ENCODE measurements at regions not wholly inside any gene's neighbourhood (a gene's known extent, or its start where the extent isn't known, plus 50 kb on each side); places are given as distances from the start of the nearest gene placed in this dataset.

- TF ChIP-seq CTCF (conservative IDR thresholded peaks at IDR 0.05; ENCODE audit: low read depth, low read length) (no peak), SMC3 (IDR thresholded peaks at IDR 0.05; ENCODE audit: low read depth, low read length) (no peak), POLR2A (IDR thresholded peaks at IDR 0.05; ENCODE audit: low read depth, low read length) (no peak), MAZ (IDR thresholded peaks at IDR 0.05; ENCODE audit: borderline replicate concordance, low read depth, low read length) (no peak), RAD21 (IDR thresholded peaks at IDR 0.05; ENCODE audit: low read length) (no peak), RFX5 (IDR thresholded peaks at IDR 0.05; ENCODE audit: low read depth, low read length) (no peak), USF2 (IDR thresholded peaks at IDR 0.05; ENCODE audit: low read depth, low read length) (no peak), MAFK (IDR thresholded peaks at IDR 0.05; ENCODE audit: low read depth, low read length) (peak; percentile 82), CEBPB (IDR thresholded peaks at IDR 0.05; ENCODE audit: low read depth, low read length) (no peak), ELK1 (IDR thresholded peaks at IDR 0.05; ENCODE audit: borderline replicate concordance, low read depth, low read length) (no peak), FOS (IDR thresholded peaks at IDR 0.05; ENCODE audit: low read depth, low read length) (no peak), MXI1 (IDR thresholded peaks at IDR 0.05; ENCODE audit: borderline replicate concordance, low read depth, low read length) (no peak), BHLHE40 (IDR thresholded peaks at IDR 0.05; ENCODE audit: low read depth, low read length) (no peak)
Observed at GRCh38 chr4:119731146-119731742, 102.6 kb upstream of the PDE5A start.
